LNCaP clone FGC (cell line): ENCODE measurements at regions not wholly inside any gene's neighbourhood (a gene's known extent, or its start where the extent isn't known, plus 50 kb on each side); places are given as distances from the start of the nearest gene placed in this dataset.

Source experiments
- DNase-seq: peaks from one replicate; pipeline ENCODE4 v3.0.0-alpha.2; 2011; ENCODE audit warnings: low read depth
- H3K4me3 ChIP-seq: 2 replicates; pipeline ENCODE4 v1.5.1; 2011; ENCODE audit warnings: mild to moderate bottlenecking, low read depth, low read length, control low read depth
- TF ChIP-seq, protein P1 (sequence below): IDR thresholded peaks from 2 replicates; pipeline ENCODE4 v1.5.1; 2012; ENCODE audit warnings: mild to moderate bottlenecking; ENCODE audit not compliant: control insufficient read depth, insufficient read depth; ENCODE audit errors: extremely low read depth

DNA sequence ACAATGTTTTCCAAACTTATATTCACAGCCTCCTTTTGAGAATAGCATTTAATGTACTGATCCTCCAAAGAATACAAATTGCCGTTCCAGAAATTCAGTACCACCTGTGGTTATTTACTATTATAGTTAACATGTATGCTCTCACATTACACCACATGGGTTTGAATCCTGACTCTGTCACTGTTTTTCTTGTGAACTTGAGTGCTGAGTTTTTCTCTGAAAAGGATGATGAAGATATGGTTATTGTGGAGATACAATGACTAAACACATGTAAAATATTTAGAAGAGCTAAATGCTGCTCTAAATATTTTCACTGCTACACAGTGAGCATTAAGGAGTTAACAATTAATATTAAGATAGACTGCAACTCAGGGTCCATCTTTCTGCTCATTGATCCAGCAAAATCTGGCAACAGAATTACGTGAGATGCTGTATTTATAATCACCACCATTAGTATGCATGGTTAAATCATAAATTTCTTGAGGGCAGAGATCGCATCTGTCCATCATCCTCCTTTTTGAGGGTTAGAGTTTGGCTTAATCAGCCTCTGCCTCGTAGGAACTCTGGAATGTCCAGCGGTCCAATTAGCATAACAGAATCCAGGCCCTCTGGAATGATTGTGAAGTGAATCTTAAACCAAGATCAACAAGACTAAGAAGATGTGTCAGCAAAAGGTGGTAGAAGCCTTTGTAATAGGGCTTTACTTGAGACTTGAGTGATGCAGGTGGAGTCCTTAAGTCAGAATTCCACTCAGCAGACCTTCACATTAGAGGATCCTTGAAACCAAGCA, 152.8 kb downstream of the MACC1 start:
- DNase-seq, result no peak
- H3K4me3 ChIP-seq, result no peak overlapping the region
- TF ChIP-seq, protein P1, sequence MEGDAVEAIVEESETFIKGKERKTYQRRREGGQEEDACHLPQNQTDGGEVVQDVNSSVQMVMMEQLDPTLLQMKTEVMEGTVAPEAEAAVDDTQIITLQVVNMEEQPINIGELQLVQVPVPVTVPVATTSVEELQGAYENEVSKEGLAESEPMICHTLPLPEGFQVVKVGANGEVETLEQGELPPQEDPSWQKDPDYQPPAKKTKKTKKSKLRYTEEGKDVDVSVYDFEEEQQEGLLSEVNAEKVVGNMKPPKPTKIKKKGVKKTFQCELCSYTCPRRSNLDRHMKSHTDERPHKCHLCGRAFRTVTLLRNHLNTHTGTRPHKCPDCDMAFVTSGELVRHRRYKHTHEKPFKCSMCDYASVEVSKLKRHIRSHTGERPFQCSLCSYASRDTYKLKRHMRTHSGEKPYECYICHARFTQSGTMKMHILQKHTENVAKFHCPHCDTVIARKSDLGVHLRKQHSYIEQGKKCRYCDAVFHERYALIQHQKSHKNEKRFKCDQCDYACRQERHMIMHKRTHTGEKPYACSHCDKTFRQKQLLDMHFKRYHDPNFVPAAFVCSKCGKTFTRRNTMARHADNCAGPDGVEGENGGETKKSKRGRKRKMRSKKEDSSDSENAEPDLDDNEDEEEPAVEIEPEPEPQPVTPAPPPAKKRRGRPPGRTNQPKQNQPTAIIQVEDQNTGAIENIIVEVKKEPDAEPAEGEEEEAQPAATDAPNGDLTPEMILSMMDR, result no peak

DNA sequence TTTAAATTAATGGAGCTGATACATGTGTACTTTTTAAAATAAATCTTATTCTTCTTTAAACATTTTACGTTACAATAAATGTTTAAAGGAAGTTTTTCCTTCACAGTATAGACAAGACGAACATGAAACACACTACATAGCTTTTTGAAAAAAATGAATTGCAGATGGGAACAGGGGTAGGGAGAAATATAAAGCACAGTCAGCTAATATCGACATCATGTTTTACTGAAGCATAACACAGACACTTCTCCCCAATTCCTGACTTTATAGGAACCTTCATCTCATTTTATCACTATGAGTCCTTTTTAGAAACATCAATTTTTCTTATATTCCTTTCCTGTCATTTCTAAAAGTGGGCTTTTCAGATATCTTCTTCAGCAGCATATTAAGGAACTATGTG, 153.5 kb downstream of the MACC1 start:
- DNase-seq, result no peak
- no peak overlapping the region for H3K4me3 ChIP-seq
- TF ChIP-seq, protein P1, result no peak

DNA sequence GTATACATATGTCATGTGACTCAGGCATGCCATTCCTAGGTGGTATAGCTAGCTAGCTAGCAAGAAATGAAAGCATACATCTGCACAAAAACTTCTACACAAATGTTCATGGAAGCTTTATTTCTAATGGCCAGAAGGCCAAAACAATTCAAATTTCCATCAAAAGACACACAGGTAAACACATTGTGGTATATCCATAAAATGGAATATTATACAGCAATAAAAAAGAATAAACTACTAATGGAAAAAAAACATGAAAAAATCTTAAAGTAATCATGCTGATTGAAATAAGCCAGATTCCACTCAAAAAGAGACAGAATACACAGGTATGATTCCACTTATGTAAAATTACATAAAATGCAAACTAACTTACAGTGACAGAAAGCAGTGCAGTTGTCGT, 154.3 kb downstream of the MACC1 start:
- TF ChIP-seq, protein P1, result no peak
- DNase-seq, result no peak
- H3K4me3 ChIP-seq, result no peak overlapping the region

DNA sequence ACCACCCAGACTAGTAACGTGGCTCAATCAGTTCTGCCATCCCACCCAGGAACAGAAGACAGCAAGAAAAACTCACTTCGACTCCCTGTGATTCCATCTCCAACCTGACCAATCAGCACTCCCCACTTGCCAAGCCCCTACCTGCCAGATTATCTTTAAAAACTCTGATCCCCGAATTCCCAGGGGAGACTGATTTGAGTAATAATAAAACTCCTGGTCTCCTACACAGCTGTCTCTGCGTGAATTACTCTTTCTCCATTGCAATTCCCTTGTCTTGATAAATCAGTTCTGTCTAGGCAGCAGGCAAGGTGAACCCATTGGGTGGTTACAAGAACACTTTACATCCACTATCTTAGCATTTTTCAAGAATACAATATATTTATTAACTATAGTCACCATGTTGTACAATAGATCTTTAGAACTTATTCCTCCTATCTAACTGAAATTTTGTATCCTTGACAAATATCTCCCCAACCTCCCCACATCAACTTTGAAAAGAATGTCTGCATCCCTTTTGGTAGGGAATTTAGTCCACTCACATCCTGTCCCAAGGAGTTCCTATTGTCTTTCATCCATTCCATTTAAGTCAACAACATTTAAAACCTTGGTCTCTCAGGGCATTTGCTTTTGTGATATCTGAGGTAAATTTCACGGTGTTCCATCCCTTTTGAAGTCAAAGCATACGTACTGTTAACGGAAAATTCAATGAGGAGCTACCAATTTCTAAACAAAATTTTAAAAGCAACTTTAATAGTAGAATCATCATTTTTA, 163.7 kb downstream of the MACC1 start:
- DNase-seq, result no peak
- H3K4me3 ChIP-seq, result no peak overlapping the region
- TF ChIP-seq, protein P1, result no peak

DNA sequence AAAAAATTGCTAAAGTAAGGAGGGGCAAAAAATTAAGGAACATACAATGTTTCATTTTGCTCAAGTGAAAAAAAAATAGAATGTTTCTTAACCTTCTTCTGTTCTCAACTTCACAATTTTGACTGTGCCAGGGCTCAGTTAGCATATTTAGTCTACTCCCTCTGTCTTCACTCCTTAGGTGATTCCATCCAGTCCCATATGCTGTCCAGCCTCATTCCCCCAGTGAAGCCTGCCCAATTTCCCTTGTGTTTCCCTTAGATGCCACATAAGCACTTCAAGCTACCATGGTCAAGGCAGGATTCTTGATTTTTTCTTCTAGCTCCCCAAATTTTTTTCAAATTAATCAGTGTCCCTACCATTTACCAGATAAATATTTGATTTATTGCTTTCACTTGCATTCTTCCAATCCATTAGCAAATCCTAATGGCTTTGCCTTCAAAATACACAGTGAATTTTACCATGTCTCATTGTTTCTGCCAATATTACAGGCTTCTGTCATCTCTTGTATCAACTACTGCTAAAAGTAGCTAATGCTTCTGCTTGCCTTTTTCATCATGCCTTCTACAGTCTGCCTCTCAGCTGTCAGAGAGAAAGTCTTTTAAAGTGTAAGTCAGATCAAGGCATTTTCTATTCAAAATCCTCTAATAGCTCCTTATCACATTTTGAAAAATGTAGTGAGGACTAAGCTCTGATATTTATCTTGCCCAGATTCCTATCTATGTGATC, 166.8 kb downstream of the MACC1 start:
- TF ChIP-seq, protein P1, result no peak
- no peak for DNase-seq
- H3K4me3 ChIP-seq, result no peak overlapping the region

DNA sequence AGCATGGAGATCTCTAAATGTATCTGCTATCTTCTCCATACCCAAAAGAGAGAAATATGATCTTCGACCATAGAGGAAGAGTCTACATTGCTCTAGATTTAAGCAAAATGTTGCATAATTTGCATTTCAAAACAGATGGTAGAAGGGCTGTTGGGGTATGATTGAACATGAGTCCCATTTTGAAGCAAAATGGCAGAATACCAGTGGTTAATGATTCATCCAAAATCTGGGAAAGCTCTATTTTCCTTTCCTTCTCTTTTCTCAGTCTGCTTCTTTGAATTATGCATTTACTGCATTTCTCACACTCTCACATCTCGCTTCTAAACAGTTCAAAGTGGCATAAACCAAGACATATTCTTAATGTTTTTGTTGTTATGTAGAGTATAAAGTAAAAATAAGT, 178.5 kb downstream of the MACC1 start:
- TF ChIP-seq, protein P1, result no peak
- no peak overlapping the region for H3K4me3 ChIP-seq
- no peak for DNase-seq
